IMR-90 (cell line): ENCODE measurements at regions not wholly inside any gene's neighbourhood (a gene's known extent, or its start where the extent isn't known, plus 50 kb on each side); places are given as distances from the start of the nearest gene placed in this dataset.

Source experiments
- ATAC-seq: fragments of 200-7000 bp; cut with Tn5 transposase; 2 replicates; pipeline ENCODE4 v1.9.1; 2020; ENCODE audit warnings: low read depth, mild to moderate bottlenecking, moderate library complexity
- BruUV-seq: library from RNA; stranded (reverse); fragments of 400-500 nt; replicated peaks from 2 replicates; lab custom pipeline; 2021; lab: Mats Ljungman, UMichigan
- CTCF ChIA-PET: fragments of 300-600 bp; formaldehyde crosslinking; extraction: SDS; loops from one replicate; lab custom pipeline; 2021; ENCODE audit warnings: antibody characterized with exemption; lab: Yijun Ruan, JAX
- POLR2A ChIA-PET: fragments of 300-600 bp; sonication (Branson Sonifier 250); formaldehyde crosslinking; loops from one replicate; lab custom pipeline; 2022; ENCODE audit warnings: antibody characterized with exemption; ENCODE audit not compliant: unreplicated experiment; lab: Charles Lee
- DNase-seq: peaks from one replicate; pipeline ENCODE4 v3.0.0; 2013
- H2AFZ ChIP-seq: replicated peaks from 2 replicates; pipeline ENCODE3; 2013; ENCODE audit warnings: low read length, mild to moderate bottlenecking; ENCODE audit not compliant: poor library complexity
- H2AK5ac ChIP-seq: 2 replicates; pipeline ENCODE4 v1.6.1; 2013; ENCODE audit warnings: low read depth, low read length, inconsistent platforms
- H2AK9ac ChIP-seq: replicated peaks from 2 replicates; pipeline ENCODE3; 2013; ENCODE audit warnings: mild to moderate bottlenecking, low read depth, low read length, moderate library complexity; ENCODE audit not compliant: poor library complexity
- H2BK120ac ChIP-seq: 2 replicates; pipeline ENCODE4 v1.6.1; 2013; ENCODE audit warnings: low read depth, low read length, inconsistent platforms
- H2BK15ac ChIP-seq: 3 replicates; pipeline ENCODE4 v1.6.1; 2013; ENCODE audit warnings: low read depth, low read length, inconsistent platforms
- H2BK20ac ChIP-seq: 2 replicates; pipeline ENCODE4 v1.6.1; 2013; ENCODE audit warnings: low read depth, mild to moderate bottlenecking, inconsistent platforms, low read length, moderate library complexity
- H2BK5ac ChIP-seq: 2 replicates; pipeline ENCODE4 v1.6.1; 2013; ENCODE audit warnings: mild to moderate bottlenecking, low read depth, low read length, inconsistent platforms; ENCODE audit not compliant: poor library complexity, severe bottlenecking
- H3K14ac ChIP-seq: replicated peaks from 2 replicates; pipeline ENCODE4 v1.6.1; 2013; ENCODE audit warnings: low read depth, low read length, inconsistent platforms
- H3K18ac ChIP-seq: 2 replicates; pipeline ENCODE4 v1.6.1; 2013; ENCODE audit warnings: low read depth, low read length, control low read depth
- H3K23ac ChIP-seq: 2 replicates; pipeline ENCODE4 v1.6.1; 2013; ENCODE audit warnings: low read depth, low read length, inconsistent platforms
- H3K27ac ChIP-seq: 2 replicates; pipeline ENCODE4 v1.5.1; 2013; ENCODE audit warnings: mild to moderate bottlenecking, control low read depth, low read length; ENCODE audit not compliant: insufficient read depth
- H3K27me3 ChIP-seq: 2 replicates; pipeline ENCODE4 v1.6.1; 2013; ENCODE audit warnings: low read length; ENCODE audit not compliant: control insufficient read depth, insufficient read depth
- H3K36me3 ChIP-seq: 2 replicates; pipeline ENCODE4 v1.6.1; 2013; ENCODE audit warnings: low read length, mixed read lengths; ENCODE audit not compliant: control insufficient read depth, insufficient read depth
- H3K4ac ChIP-seq: 2 replicates; pipeline ENCODE4 v1.6.1; 2013; ENCODE audit warnings: low read depth, low read length, inconsistent platforms
- H3K4me1 ChIP-seq: 2 replicates; pipeline ENCODE4 v1.6.1; 2013; ENCODE audit warnings: low read length, mixed read lengths; ENCODE audit not compliant: control insufficient read depth, insufficient read depth
- H3K4me2 ChIP-seq: 2 replicates; pipeline ENCODE4 v1.6.1; 2013; ENCODE audit warnings: low read depth, mild to moderate bottlenecking, control low read depth, low read length, moderate library complexity
- H3K4me3 ChIP-seq: 2 replicates; pipeline ENCODE4 v1.5.1; 2013; ENCODE audit warnings: low read depth, mild to moderate bottlenecking, control low read depth, low read length, moderate library complexity; ENCODE audit not compliant: insufficient read depth
- H3K56ac ChIP-seq: 2 replicates; pipeline ENCODE4 v1.6.1; 2013; ENCODE audit warnings: low read length, inconsistent platforms; ENCODE audit not compliant: insufficient read depth; ENCODE audit errors: extremely low read depth
- H3K79me1 ChIP-seq, 2 experiments: 2 replicates each; pipeline ENCODE4 v1.6.1; 2013; ENCODE audit warnings: low read length in 2 of 2, inconsistent platforms in 1 of 2, low read depth in 1 of 2
- H3K9ac ChIP-seq: 2 replicates; pipeline ENCODE4 v1.6.1; 2013; ENCODE audit warnings: low read depth, low read length, control low read depth
- H3K9me1 ChIP-seq: 2 replicates; pipeline ENCODE4 v1.6.1; 2013; ENCODE audit warnings: low read length, inconsistent platforms; ENCODE audit not compliant: insufficient read depth
- H3K9me3 ChIP-seq: 2 replicates; pipeline ENCODE4 v1.6.1; 2013; ENCODE audit warnings: low read length; ENCODE audit not compliant: control insufficient read depth, insufficient read depth
- H4K20me1 ChIP-seq: 2 replicates; pipeline ENCODE4 v1.6.1; 2013; ENCODE audit warnings: low read length, inconsistent platforms; ENCODE audit not compliant: insufficient read depth
- H4K5ac ChIP-seq: 2 replicates; pipeline ENCODE4 v1.6.1; 2013; ENCODE audit warnings: mild to moderate bottlenecking, low read depth, low read length, control low read depth
- H4K8ac ChIP-seq, 2 experiments: 2 replicates each; pipeline ENCODE4 v1.6.1; 2013; ENCODE audit warnings: low read depth in 2 of 2, low read length in 2 of 2, control low read depth in 1 of 2, inconsistent platforms in 1 of 2
- H4K91ac ChIP-seq: 2 replicates; pipeline ENCODE4 v1.6.1; 2013; ENCODE audit warnings: low read depth, low read length, inconsistent platforms; ENCODE audit not compliant: insufficient read depth
- CEBPB ChIP-seq: IDR thresholded peaks from 2 replicates; pipeline ENCODE4 v1.6.1; 2012; ENCODE audit warnings: low read depth, low read length, improper control_type of control experiment
- FOS ChIP-seq: fragments of 150-350 bp; IDR thresholded peaks from 2 replicates; pipeline ENCODE4 v1.6.1; 2016; ENCODE audit warnings: low read depth, low read length
- NFE2L2 ChIP-seq: fragments of 150-350 bp; IDR thresholded peaks from 2 replicates; pipeline ENCODE4 v1.6.1; 2016; ENCODE audit warnings: low read depth, mild to moderate bottlenecking, low read length
- USF2 ChIP-seq: fragments of 150-350 bp; IDR thresholded peaks from 2 replicates; pipeline ENCODE4 v1.6.1; 2017; ENCODE audit warnings: mild to moderate bottlenecking, antibody characterized with exemption, low read length, low read depth
- WGBS, 2 experiments: methylation state at CpG; one replicate each; pipeline versions ENCODE4 v1.1.5 to v1.1.7; 2013; ENCODE audit warnings: missing lambda C conversion rate in 2 of 2; ENCODE audit not compliant: insufficient read length in 1 of 2; ENCODE audit errors: extremely low coverage in 2 of 2; 5-methylcytosine and 5-hydroxymethylcytosine counted together
- dilution Hi-C: fragments of 300-500 bp; cut with HindIII; formaldehyde crosslinking; loops from one replicate; pipeline ENCODE4 v1.14.3; 2018; ENCODE audit warnings: low sequenced_read_pairs; ENCODE audit not compliant: unreplicated experiment
- in situ Hi-C: fragments of 300-500 bp; cut with MboI; formaldehyde crosslinking; loops from 3 replicates; pipeline ENCODE4 v1.14.3; 2019; ENCODE audit warnings: low sequenced_read_pairs, inconsistent platforms, mixed read lengths
- intact Hi-C: fragments of 100-400 bp; cut with micrococcal nuclease; formaldehyde crosslinking; loops from 2 replicates; pipeline ENCODE4 v1.10.0; 2022
- TF ChIP-seq, protein P1 (sequence below): conservative IDR thresholded peaks from 2 replicates; pipeline ENCODE4 v1.5.1; 2012; ENCODE audit warnings: mild to moderate bottlenecking, low read depth, low read length, improper control_type of control experiment

DNA sequence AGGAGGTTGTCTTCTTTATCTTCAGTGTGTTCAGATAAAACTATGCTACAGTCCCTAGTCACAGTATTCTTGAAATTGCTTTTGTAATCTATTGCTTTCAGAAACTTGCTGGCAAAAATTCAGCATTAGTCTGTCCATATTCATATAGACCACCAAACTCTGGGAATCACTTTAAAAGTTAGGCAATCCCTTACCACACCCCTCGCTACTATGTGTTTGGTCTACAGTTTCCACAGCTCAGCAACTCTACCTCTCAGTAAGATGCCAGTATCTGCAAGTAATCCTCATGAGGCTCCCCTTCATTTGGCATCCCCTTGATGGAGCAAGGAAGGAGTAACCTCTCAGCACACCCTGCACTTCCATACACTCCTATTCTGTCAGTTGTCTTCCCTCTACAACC, 1706.6 kb upstream of the CELF4 start:
- Histone ChIP-seq H2BK20ac (no peak overlapping the region), H3K36me3 (no peaks in the 10 kb centered on the region), H4K91ac (no peak overlapping the region), H3K23ac (no peak overlapping the region), H2AFZ (no peak overlapping the region), H4K20me1 (no peaks in the 10 kb centered on the region), H3K4me3 (no peak overlapping the region), H3K79me1 (no peaks in the 10 kb centered on the region), H3K4me2 (no peak overlapping the region), H2BK5ac (no peak overlapping the region), H3K4me1 (no peaks in the 10 kb centered on the region), H3K27ac (no peak overlapping the region), H3K27me3 (no peaks in the 10 kb centered on the region), H3K18ac (no peak overlapping the region), H4K8ac (no peak overlapping the region), H3K9me3 (no peaks in the 10 kb centered on the region), H4K5ac (no peak overlapping the region), H3K9me1 (no peaks in the 10 kb centered on the region), H3K14ac (no peak overlapping the region), H2AK5ac (no peak overlapping the region), H3K56ac (no peak overlapping the region), H3K9ac (no peak overlapping the region), H3K4ac (no peak overlapping the region), H2BK15ac (no peak overlapping the region), H2BK120ac (no peak overlapping the region), H2AK9ac (no peak overlapping the region)
- DNase-seq = no peak
- in situ Hi-C loops = no loop called here
- CTCF ChIA-PET = interaction anchor here (1.0 kb wide), 1 partner anchor 54 kb away, joined by 3 read pairs; no protein-coding TSS in a partner anchor
- no TSS peak for BruUV-seq
- TF ChIP-seq NFE2L2 = no peak
- TF ChIP-seq CEBPB = no peak
- TF ChIP-seq USF2 = no peak
- TF ChIP-seq, protein P1, sequence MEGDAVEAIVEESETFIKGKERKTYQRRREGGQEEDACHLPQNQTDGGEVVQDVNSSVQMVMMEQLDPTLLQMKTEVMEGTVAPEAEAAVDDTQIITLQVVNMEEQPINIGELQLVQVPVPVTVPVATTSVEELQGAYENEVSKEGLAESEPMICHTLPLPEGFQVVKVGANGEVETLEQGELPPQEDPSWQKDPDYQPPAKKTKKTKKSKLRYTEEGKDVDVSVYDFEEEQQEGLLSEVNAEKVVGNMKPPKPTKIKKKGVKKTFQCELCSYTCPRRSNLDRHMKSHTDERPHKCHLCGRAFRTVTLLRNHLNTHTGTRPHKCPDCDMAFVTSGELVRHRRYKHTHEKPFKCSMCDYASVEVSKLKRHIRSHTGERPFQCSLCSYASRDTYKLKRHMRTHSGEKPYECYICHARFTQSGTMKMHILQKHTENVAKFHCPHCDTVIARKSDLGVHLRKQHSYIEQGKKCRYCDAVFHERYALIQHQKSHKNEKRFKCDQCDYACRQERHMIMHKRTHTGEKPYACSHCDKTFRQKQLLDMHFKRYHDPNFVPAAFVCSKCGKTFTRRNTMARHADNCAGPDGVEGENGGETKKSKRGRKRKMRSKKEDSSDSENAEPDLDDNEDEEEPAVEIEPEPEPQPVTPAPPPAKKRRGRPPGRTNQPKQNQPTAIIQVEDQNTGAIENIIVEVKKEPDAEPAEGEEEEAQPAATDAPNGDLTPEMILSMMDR = no peak
- TF ChIP-seq FOS = no peak
- ATAC-seq = no peak
- dilution Hi-C loops = no loop called here
- intact Hi-C loops = no loop called here
- no CpG with 5 or more reads among the region's 1 CpG for WGBS, 2 experiments
- POLR2A ChIA-PET = no interaction called here
